GM04504 (cell line): ENCODE measurements at regions not wholly inside any gene's neighbourhood (a gene's known extent, or its start where the extent isn't known, plus 50 kb on each side); places are given as distances from the start of the nearest gene placed in this dataset.
"Not testable (repeated sequence)": the region's sequence is repeated elsewhere in the genome, so short reads cannot be mapped to it uniquely, and the experiment has no call there.

Experiments used
- DNase-seq: peaks from one replicate; pipeline ENCODE4 v3.0.0-alpha.2; 2012; ENCODE audit warnings: low read depth

GRCh38 chr19:31445406-31445805, 96.2 kb upstream of the TSHZ3 start:
- no peak for DNase-seq

DNA sequence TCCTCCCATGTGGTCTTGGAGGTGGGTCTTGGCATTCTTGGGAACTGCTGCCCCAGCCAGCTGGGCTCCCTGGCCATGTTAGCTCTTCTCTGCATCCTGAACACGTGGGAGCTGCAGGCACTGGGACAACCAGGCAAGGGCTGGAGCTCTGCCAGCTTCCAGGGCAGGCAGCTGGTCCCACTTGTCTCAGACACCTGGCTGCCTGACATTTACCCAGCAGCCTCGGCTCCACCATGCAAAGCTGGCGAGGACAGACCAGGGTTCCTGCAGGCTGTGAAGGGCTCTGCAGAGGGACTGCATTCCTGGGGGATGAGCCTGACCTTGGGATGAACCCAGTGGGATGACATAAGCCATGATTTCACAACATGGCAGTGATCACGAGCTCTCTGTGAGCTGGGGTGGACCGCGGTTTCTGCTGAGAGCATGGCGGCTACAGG, 99.0 kb upstream of the TSHZ3 start:
- peak; percentile 77 for DNase-seq

DNA sequence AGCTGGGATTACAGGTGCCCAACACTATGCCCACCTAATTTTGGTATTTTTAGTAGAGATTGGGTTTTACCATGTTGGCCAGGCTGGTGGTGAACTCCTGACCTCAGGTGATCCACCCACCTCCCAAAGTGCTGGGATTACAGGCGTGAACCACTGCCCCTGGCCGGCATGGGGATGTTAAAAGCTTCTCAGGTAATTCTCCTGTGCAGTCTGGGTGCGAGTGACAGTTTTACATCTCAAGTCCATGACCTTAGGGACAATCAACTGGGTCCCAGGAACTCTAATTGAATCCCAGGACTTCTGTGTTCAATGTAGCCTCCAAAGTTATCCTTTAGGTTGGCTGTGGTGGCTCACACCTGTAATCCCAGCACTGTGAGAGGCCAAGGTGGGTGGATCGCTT, 100.1 kb upstream of the TSHZ3 start:
- no peak for DNase-seq

GRCh38 chr19:31450696-31451095, 101.5 kb upstream of the TSHZ3 start:
- DNase-seq, result no peak

DNA sequence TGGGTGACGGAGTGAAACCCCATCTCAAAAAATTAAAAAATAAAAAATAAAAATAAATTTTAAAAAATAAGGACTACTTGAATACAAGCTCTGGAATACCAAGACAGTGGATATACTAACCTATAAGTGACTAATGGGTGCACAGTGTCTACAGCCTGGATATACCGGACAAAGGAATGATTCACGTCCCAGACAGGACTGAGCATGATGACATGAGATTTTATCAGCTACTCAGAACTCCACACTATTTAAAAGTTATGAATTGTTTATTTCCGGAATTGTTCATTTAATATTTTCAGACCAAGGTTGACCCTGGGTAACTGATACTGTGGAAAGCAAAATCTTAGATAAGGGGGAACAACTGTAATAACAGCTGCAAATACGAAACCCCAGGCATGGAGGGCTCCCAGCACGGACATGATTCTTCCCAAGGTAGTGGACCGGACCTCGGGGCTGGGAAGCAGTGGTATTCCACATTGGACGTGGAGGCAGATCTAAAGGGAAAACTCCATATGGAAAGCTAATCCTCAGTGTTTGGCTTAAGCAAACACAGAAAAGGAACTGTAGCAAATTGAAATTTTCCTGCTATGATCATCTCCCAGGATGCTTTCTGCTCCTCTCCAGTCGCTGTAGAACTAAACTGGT, 102.6 kb upstream of the TSHZ3 start:
- no peak for DNase-seq

- DNase-seq, result no peak
Observed at GRCh38 chr19:31459430-31459829, 110.2 kb upstream of the TSHZ3 start.

GRCh38 chr19:31461814-31462539, 112.7 kb upstream of the TSHZ3 start:
- no peak for DNase-seq

DNA sequence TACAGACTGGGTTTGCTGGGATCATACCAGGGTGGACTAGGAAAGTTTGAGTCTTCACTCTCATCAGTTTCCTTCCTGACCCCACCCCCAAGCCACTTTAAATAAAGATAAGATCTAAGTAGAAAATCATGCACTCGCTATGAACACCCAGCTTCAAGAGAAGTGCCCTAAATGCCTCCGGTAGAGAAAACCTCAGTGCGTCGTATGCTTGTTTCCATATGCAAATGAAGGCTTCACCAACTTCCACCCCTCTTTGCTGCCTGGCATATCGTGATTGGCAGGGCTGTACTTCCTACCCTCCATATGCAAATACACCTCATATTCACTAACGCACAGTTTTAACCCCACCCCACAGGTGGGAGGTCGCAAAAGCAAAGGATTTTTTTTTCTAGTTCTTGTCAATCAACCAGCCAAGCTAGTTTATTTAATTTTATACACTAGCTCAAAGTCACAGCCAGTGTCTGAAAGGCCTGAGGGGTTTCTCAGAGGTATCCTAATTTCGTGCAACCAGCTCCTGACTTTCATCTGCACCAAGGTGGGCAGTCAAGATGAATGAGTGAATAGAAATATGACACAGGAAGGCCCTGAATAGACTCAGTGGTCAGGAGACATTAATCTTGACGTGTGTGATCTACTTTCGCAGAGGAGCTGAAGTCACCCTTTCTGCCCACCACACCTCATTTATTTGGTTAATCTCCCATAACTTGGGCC, 121.1 kb upstream of the TSHZ3 start:
- no peak for DNase-seq

DNA sequence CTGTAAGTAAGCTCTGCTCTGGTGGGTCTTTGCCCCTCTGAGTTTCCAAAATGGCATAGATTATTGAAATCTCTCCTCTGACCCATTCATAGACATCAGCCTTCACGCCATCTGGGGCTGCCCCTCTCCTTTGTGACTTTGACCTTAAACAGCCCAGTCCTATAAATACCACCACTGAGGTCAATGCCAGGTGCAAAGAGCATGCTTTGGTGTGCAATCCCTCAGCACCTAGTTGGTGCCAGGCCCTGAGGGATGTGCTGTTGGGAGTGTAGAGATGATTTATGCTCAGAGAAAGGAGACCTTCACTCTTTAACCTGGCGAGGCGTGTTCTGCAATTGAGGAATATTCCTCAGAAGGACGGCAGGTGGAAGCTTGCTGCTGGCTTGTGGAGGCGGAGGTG, 121.7 kb upstream of the TSHZ3 start:
- DNase-seq, result no peak

DNA sequence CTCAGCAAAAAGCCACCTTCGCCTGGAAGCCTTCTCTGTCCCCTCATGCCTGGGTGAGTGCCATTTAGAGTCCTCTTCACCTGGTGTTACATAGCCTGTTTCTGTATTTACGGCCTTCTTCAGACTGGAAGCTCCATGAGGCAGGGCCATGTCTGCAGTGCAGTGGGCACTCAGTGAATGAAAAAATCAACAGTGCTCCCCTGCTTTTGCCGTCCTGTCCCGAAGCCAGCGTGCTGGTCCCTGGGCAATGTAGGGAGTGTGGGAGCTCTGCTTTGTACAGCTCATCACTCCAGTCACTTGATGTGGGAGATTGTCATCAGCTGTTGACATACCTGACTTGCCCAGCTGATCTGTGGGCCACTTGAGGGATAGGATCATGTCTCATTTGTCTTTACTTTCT, 129.0 kb upstream of the TSHZ3 start:
- no peak for DNase-seq

DNA sequence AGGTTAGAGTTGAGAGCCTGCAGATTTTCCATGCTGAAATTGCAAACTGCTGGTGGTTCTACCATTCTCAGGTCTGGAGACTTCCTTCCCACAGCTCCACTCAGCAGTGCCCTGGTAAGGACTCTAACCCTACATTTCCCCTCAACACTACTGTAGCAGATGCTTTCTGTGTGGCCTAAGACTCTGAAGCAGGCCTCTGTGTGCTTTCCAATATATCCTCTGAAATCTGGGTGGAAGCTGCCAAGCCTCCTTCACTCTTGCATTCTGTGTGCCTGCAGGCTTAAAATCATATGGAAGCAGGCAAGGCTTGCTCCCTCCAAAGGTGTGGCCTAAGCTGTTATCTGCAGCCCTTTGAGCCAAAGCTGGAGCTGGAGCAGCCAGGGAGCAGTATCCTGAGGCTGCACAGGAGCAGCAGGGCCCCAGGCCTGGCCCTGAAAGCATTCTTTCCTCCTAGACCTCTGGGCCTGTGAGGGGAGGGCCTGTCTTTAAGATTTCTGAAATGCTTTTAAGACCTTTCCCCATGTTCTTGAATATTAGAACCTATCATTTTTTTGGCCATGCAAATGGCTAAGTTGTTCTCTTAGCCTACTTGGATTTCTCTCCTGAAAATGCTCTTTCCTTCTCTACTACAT, 134.1 kb upstream of the TSHZ3 start:
- DNase-seq, result no peak

GRCh38 chr19:31484858-31485410, 135.7 kb upstream of the TSHZ3 start:
- not testable (repeated sequence) for DNase-seq

DNA sequence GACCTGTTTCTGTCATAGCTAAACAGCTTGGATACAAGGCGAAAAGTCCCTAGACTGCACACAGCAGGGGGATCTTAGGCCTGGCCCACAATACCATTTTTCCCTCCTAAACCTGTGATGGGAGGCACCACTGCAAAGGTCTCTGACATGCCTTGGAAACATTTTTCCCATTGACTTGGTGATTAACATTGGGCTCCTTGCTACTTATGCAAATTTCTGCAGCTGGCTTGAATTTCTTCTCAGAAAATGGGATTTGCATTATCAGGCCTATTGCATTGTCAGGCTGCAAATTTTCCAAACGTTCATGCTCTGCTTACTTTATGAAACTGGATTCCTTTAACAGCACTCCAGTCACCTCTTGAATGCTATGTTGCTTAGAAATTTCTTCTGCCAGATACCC, 136.2 kb upstream of the TSHZ3 start:
- no peak for DNase-seq

- no peak for DNase-seq
Observed at GRCh38 chr19:31491242-31491641, 142.0 kb upstream of the TSHZ3 start.

- DNase-seq, result no peak
Observed at GRCh38 chr19:31492050-31492449, 142.8 kb upstream of the TSHZ3 start.

- DNase-seq, result no peak
Observed at GRCh38 chr19:31496076-31496475, 146.8 kb upstream of the TSHZ3 start.

GRCh38 chr19:31497709-31498108, 148.5 kb upstream of the TSHZ3 start:
- DNase-seq, result no peak

DNA sequence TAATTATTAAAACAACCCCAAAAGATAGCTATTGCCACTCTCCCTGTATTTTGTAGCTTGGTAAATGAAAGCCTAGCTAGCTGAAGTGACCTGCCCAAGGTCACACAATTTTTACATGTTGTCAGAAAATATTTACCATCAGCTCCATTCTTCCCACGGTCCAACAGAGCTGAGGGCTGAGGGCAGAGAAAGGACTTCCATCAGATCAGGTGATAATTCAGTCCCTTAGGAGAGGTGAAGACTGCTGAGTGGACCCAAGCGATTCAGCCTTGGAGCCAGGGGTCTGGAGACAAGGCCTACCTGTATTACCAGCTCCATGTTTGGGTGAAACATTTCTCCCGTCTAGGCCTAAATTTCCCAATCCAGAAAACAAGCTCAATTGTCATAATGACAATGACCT, 149.5 kb upstream of the TSHZ3 start:
- DNase-seq, result no peak

GRCh38 chr19:31499281-31500196, 150.3 kb upstream of the TSHZ3 start:
- no peak for DNase-seq

GRCh38 chr19:31500197-31500830, 151.1 kb upstream of the TSHZ3 start:
- no peak for DNase-seq

DNA sequence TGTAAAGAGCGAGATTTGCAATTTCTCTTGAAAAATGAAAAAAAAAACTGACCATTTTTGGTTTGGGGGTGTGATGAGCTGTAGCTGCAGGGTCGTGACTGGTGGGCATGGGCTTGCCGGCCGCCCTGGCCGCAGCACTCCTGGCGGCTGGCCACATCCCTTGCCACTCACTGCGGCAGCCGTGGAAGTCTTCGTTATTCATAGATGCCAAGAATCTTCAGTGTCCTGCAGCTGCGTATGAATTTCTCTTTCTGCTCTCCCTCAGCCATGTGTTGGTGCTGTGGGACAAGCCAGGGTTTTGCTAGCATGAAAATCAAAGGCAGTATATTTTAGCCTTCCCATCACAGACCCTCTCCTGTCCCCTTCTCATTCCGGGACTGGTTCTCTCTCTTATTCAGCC, 151.7 kb upstream of the TSHZ3 start:
- no peak for DNase-seq
